Medulla oblongata (tissue), 1 donor: ENCODE measurements at regions not wholly inside any gene's neighbourhood (a gene's known extent, or its start where the extent isn't known, plus 50 kb on each side); places are given as distances from the start of the nearest gene placed in this dataset.

Source experiments
- DNase-seq: peaks from one replicate; pipeline ENCODE4 v3.0.0-alpha.2; 2015; ENCODE audit errors: extremely low spot score

DNA sequence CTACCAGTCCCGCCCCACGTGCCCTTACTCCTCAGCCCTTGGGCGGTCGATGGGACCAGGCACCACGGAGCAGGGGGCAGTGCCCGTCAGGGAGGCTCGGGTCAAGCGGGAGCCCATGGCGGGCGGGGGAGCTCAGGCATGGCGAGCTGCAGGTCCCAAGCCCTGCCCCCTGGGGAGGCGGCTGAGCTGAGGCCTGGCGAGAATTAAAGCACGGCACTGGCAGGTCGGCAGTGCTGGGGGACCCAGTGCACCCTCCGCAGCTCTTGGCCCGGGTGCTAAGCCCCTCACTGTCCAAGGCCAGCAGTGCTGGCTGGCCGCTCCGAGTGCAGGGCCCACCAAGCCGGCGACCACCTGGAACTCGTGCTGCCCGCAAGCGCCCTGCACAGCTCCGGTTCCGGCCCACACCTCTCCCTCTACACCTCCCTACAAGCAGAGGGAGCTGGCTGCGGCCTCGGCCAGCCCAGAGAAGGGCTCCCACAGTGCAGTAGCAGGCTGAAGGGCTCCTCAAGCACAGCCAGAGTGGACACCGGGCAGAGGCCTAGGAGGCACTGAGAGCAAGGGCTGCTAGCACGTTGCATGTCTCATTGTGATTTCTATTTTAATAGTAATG is 166.8 kb upstream of the FMN2 start:
- no peak for DNase-seq

GRCh38 chr1:239926184-239926583 is 165.5 kb upstream of the FMN2 start:
- no peak for DNase-seq

GRCh38 chr1:239929317-239929716 is 162.4 kb upstream of the FMN2 start:
- DNase-seq: no peak

DNA sequence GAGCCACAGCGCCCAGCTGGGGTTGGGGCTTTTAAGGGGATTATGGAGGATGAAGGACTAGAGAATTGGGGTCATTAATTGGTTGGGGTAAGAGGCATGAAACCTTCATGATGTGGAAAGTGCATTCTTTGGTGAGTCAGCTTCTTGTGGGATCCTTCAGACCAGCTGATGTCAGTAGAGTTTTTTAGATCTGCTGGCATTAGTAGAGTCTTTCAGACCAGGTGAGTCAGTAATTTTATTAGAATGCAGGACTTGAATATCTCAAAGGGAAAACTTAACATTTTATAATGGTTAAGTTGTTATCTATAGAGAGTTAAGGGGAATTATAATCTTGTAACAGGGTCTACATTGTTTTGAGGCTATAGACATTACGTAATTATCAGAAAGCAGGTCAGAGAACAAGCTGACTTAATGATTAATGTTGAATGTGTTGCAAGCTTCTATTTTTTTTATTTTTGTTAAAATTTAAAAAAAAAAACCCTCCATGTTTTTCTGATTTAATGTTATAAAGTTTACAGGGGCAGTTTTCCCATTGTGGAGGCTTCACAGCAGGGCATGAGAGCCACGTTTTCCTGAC is 160.9 kb upstream of the FMN2 start:
- no peak for DNase-seq

DNA sequence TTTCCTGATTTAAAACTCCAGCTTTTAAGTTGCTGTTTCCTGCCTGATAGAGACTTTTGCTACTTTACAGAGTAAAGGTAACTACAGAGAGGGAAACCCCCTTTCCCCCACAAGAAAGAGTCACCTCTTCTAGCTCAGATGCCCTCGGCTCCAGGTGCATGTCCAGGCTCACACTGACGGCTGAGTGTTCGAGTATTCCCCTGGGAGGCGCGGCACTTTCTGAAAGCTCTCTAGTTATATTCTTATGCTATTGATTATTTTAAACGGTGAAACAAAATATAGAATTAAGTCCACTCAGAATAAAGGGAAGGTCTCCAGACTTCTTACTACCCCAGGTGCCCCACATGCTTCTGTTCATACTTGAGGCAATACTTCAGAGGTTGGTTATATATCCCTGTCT is 160.3 kb upstream of the FMN2 start:
- no peak for DNase-seq

DNA sequence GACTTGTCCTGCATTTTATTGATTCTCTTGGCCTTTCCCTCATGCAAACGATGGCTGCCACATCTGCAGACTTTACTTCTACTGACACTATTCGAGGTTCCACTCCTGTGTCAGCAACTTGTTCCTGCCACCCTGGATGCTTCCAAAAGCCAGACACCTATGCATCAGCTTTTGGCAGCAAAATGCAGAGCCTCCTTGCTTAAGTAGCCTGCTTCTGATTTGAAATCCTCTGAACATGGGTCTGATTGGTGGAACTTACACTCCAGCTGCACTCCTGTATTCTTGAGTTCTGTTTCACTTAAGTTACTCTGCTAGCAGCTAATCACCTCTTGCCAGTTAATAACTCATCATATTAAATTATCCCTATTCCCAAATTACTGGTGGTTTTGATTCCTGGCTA is 152.1 kb upstream of the FMN2 start:
- DNase-seq: no peak

- DNase-seq: no peak
Observed at GRCh38 chr1:239943761-239944160, 147.9 kb upstream of the FMN2 start.

DNA sequence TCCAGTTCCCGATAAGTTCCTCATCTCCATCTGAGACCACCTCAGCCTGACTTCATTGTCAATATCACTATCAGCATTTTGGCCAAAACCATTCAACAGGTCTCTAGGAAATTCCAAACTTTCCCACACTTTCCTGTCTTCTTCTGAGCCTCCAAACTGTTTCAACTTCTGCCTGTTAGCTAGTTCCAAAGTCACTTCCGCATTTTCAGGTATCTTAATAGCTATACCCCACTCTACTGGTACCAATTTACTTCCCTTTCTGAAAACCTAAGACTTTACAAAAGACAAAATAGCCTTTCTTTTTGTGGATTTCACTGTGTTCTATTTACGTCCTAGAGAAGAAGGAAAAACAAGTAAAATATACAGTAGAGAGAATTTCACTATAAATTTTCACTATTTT is 147.0 kb upstream of the FMN2 start:
- peak; percentile 40 for DNase-seq

DNA sequence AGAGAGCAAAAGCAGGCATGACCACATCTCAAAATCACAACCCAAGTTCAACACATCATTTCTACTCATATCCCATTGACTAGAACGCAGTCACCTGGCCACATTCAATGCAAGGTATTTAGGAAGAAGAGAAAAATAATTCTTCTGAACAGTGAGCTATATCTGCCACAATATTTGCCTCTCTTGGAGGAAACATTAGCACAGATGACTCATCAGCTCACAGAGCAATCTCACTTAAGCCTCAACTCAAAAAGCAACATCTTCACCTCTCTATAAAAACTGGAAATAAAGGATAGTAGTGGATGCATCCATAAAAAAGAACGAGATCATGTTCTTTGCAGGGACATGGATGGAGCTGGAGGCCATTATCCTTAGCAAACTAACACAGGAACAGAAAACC is 143.9 kb upstream of the FMN2 start:
- no peak for DNase-seq

DNA sequence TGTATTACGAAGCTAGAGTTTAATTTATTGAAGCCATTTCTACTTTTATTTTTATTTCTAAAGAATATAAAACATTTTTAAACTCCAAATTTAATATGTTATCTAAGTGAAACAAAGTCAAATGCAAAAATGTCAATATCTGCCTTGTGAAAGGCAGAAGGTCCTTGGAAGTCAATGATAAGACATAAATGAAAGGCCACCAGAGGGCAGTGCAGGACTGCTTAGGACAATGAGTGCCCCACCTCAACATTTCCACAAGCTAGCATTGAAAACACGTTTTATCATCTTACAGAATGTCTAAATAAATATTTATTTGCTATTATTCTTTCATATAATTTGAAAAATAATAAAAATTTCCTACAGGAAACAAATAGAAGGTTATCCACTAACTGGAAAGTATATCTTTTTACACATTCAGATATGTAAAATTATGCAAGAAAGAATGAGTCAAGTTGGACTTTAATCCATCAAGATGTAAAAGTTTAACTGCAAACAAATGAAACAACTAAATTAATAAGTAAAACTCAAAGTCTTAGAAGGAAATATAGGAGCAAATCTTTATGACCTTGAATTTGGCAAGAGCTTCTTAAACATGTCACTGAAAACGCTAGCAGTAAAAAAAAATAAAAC is 140.1 kb upstream of the FMN2 start:
- DNase-seq: peak; percentile 89

- DNase-seq: no peak
Observed at GRCh38 chr1:239952348-239953308, 139.1 kb upstream of the FMN2 start.

- DNase-seq: no peak
Observed at GRCh38 chr1:239954836-239955235, 136.8 kb upstream of the FMN2 start.

GRCh38 chr1:239955431-239955830 is 136.3 kb upstream of the FMN2 start:
- no peak for DNase-seq

DNA sequence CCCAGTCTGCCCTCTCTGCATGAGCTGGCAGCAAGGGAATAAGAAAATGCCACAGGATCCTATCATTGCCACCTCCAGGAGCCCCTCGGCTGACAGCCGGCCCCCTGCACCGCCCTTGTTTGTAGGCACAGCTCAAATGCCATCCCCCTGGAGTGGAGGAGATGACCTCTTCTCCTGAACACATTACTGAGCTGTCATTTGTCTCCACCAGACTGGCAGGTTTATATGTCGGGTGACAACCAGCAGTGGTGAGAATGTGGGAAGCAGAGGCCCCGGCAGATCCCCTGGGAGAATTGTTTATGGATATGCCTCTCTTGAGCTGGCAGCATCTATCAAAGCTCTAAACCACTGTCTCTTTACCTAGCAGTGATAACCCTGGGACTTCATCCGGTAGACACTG is 135.4 kb upstream of the FMN2 start:
- no peak for DNase-seq

DNA sequence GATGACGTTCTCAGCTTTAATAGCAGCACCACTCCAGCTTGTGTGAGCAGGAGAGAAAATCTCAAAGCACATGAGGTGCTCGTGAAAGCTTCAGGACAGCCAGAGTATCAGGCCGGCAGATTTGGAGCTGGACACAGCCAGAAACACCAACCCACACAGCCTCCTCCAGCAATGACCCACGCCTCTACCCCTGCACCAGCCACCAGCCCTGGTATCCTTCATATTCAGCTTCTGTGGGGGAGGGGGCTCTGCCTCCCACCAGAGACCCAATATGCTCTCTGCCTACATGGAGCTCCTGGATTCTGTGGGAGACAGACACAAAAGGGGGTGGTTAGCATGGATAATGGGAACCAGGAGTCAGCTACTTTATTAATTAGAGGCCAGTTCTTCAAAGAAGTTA is 133.6 kb upstream of the FMN2 start:
- DNase-seq: no peak

DNA sequence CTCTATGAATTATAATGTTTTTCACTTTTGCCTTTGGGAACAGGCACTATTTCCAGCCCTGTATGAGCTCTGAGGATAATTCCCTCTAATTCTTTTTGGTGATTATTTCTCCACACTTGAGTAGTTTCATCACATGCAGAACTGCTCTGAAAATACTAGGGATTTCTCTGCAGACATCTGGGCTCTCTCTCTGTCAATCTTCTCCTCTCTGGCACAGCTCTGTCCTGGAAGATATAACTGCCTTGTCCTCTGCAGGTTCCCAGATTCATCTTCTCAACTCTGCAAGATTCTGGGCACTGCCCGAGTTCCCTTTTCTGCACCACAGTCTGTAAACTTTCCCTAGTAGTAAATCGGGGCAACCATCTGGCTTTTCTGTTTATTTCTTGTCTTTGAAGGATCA is 131.3 kb upstream of the FMN2 start:
- DNase-seq: no peak

DNA sequence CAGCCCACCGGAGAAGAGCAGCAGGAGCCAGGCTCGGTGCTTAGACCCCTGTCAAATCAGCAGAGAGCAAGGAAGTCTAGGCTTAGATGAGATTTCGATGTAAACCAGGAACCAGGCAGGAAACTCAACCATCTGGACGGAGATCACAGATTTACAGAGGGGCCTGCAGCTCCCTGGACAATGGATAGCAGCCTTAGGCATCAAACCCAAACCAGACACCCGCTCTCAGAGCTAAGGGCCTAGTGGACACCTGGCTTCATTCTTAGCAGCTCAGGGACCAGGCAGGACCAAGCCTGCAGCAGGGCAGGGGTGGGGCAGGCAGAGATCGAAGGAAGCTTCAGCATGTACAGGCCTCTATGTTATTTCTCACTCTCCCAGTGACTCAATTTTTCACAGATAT is 127.8 kb upstream of the FMN2 start:
- no peak for DNase-seq

GRCh38 chr1:239976130-239976968 is 115.3 kb upstream of the FMN2 start:
- peak; percentile 75 for DNase-seq

- no peak for DNase-seq
Observed at GRCh38 chr1:239977416-239977815, 114.3 kb upstream of the FMN2 start.

DNA sequence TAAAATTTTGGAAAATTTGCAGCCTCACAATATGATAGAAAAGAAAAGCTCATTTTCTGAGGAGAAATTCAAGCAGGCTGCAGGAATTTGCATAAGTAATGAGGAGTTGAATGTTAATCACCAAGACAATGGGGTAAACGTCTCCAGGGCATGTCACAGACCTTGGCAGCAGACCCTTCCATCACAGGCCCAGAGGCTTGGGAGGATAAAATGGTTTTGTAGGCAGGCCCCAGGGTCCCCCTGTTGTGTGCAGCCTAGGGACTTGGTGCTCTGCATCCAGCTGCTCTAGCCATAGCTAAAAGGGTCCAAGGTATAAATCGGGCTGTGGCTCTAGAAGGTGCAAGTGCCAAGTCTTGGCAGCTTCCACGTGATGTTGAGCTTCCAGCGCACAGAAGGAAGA is 112.2 kb upstream of the FMN2 start:
- no peak for DNase-seq

GRCh38 chr1:239982762-239983161 is 108.9 kb upstream of the FMN2 start:
- DNase-seq: no peak

GRCh38 chr1:239985044-239985443 is 106.6 kb upstream of the FMN2 start:
- DNase-seq: no peak
